Testis (tissue), 2 donors: ENCODE measurements at regions not wholly inside any gene's neighbourhood (a gene's known extent, or its start where the extent isn't known, plus 50 kb on each side); places are given as distances from the start of the nearest gene placed in this dataset.
"Not testable (repeated sequence)": the region's sequence is repeated elsewhere in the genome, so short reads cannot be mapped to it uniquely, and the experiment has no call there.

Experiments used
- DNase-seq: peaks from one replicate; pipeline ENCODE4 v3.0.0-alpha.2; 2019
- H3K27ac ChIP-seq, 2 donors: fragments of 200-600 bp; sonication (generic); one replicate each; pipeline ENCODE4 v1.5.1; 2019
- H3K27me3 ChIP-seq: fragments of 200-600 bp; sonication (generic); one replicate; pipeline ENCODE4 v1.5.1; 2019
- H3K36me3 ChIP-seq: fragments of 200-600 bp; sonication (generic); one replicate; pipeline ENCODE4 v1.5.1; 2017; ENCODE audit warnings: low read depth; ENCODE audit errors: missing control alignments
- H3K4me1 ChIP-seq: fragments of 200-600 bp; sonication (generic); one replicate; pipeline ENCODE4 v1.5.1; 2019
- H3K4me3 ChIP-seq, 2 donors: fragments of 200-600 bp; sonication (generic); one replicate each; pipeline ENCODE4 v1.5.1; 2017 to 2019
- H3K9me3 ChIP-seq: fragments of 200-600 bp; sonication (generic); one replicate; pipeline ENCODE4 v1.5.1; 2017
- POLR2A ChIP-seq: fragments of 450-650 bp; IDR thresholded peaks from one replicate; pipeline ENCODE4 v1.6.1; 2017; ENCODE audit warnings: antibody characterized with exemption, mild to moderate bottlenecking, moderate library complexity
- WGBS, 2 donors: methylation state at CpG; one replicate each; pipeline ENCODE4 v1.1.5; 2018; 5-methylcytosine and 5-hydroxymethylcytosine counted together
- intact Hi-C: fragments of 100-400 bp; cut with DNase I; formaldehyde crosslinking; loops from one replicate; pipeline ENCODE4 v1.15.1; 2023; ENCODE audit warnings: low total_unique reads
- TF ChIP-seq, protein P1 (sequence below), 3 experiments: fragments of 450-650 bp in 2 of 3; fragments of 200-600 bp in 1 of 3; sonication (generic) in 1 of 3; IDR thresholded peaks; one replicate each; pipeline ENCODE4 v1.5.1; 2016 to 2019; ENCODE audit warnings: antibody characterized with exemption in 3 of 3, mild to moderate bottlenecking in 2 of 3, moderate library complexity in 1 of 3

- no peak overlapping the region for H3K4me3 ChIP-seq
- intact Hi-C loops, result no loop called here
- no peaks in the 10 kb centered on the region for H3K4me1 ChIP-seq
- no peaks in the 10 kb centered on the region for H3K9me3 ChIP-seq
- H3K27me3 ChIP-seq, result no peaks in the 10 kb centered on the region
- no peak overlapping the region for H3K27ac ChIP-seq
- H3K36me3 ChIP-seq, result no peaks in the 10 kb centered on the region
- TF ChIP-seq, protein P1, sequence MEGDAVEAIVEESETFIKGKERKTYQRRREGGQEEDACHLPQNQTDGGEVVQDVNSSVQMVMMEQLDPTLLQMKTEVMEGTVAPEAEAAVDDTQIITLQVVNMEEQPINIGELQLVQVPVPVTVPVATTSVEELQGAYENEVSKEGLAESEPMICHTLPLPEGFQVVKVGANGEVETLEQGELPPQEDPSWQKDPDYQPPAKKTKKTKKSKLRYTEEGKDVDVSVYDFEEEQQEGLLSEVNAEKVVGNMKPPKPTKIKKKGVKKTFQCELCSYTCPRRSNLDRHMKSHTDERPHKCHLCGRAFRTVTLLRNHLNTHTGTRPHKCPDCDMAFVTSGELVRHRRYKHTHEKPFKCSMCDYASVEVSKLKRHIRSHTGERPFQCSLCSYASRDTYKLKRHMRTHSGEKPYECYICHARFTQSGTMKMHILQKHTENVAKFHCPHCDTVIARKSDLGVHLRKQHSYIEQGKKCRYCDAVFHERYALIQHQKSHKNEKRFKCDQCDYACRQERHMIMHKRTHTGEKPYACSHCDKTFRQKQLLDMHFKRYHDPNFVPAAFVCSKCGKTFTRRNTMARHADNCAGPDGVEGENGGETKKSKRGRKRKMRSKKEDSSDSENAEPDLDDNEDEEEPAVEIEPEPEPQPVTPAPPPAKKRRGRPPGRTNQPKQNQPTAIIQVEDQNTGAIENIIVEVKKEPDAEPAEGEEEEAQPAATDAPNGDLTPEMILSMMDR (IDR thresholded peaks at IDR 0.05), result no peak
- TF ChIP-seq POLR2A, result no peak
- no peak for DNase-seq
- WGBS, 2 donors, result 70 to 78% methylated on average over 6 of the region's 6 CpGs
Measured at GRCh38 chr10:125235093-125236069, 75.0 kb upstream of the CTBP2 start.

DNA sequence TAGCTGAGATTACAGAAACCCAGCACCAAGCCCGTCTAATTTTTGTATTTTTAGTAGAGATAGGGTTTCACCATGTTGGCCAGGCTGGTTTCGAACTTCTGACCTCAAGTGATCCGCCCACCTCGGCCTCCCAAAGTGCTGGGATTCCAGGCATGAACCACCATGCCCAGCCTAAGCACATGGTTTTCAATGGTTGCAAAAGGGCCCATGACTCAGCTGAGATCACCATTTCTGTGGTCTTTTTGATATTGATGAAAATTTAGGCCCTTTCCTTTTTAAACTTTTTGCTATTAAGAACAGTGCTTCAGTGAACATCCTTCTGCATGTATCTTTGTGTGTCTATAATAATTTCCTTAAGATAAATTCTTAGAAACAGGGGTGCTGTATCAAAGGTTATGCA is 74.2 kb upstream of the CTBP2 start:
- H3K9me3 ChIP-seq, H3K4me1 ChIP-seq, DNase-seq, H3K4me3 ChIP-seq, H3K27me3 ChIP-seq, H3K27ac ChIP-seq, intact Hi-C loops, H3K36me3 ChIP-seq: not testable (repeated sequence)
- WGBS, 2 donors, result 95 to 98% methylated on average over 4 of the region's 4 CpGs

GRCh38 chr10:125233726-125234125 is 73.4 kb upstream of the CTBP2 start:
- WGBS, 2 donors, result 84 to 85% methylated on average over 4 of the region's 4 CpGs
- Histone ChIP-seq H3K27ac (no peak overlapping the region), H3K4me1 (no peaks in the 10 kb centered on the region), H3K4me3 (no peak overlapping the region), H3K9me3 (no peaks in the 10 kb centered on the region), H3K36me3 (no peaks in the 10 kb centered on the region), H3K27me3 (no peaks in the 10 kb centered on the region)
- intact Hi-C loops, result no loop called here
- DNase-seq, result no peak
- TF ChIP-seq POLR2A, result no peak
- TF ChIP-seq, protein P1 (IDR thresholded peaks at IDR 0.05), result no peak

GRCh38 chr10:125232841-125233240 is 72.5 kb upstream of the CTBP2 start:
- 87 to 91% methylated on average over 5 of the region's 5 CpGs for WGBS, 2 donors
- Histone ChIP-seq H3K27ac (no peak overlapping the region), H3K9me3 (no peaks in the 10 kb centered on the region), H3K4me3 (no peak overlapping the region), H3K27me3 (no peaks in the 10 kb centered on the region), H3K4me1 (no peaks in the 10 kb centered on the region), H3K36me3 (no peaks in the 10 kb centered on the region)
- no peak for DNase-seq
- intact Hi-C loops, result no loop called here
- TF ChIP-seq, protein P1 (IDR thresholded peaks at IDR 0.05), result no peak
- no peak for TF ChIP-seq POLR2A

GRCh38 chr10:125231813-125232475 is 71.6 kb upstream of the CTBP2 start:
- H3K27ac ChIP-seq, result no peak overlapping the region
- H3K27me3 ChIP-seq, result no peaks in the 10 kb centered on the region
- 93 to 95% methylated on average over 9 of the region's 9 CpGs for WGBS, 2 donors
- intact Hi-C loops, result no loop called here
- DNase-seq, result no peak
- no peaks in the 10 kb centered on the region for H3K4me1 ChIP-seq
- no peak for TF ChIP-seq POLR2A
- no peak overlapping the region for H3K4me3 ChIP-seq
- H3K36me3 ChIP-seq, result no peaks in the 10 kb centered on the region
- no peaks in the 10 kb centered on the region for H3K9me3 ChIP-seq
